ENCODE measurements at regions not wholly inside any gene's neighbourhood (a gene's known extent, or its start where the extent isn't known, plus 50 kb on each side); places are given as distances from the start of the nearest gene placed in this dataset.

GRCh38 chr18:76259711-76260110 lies 235.3 kb downstream of the ZNF516 start:
- intact Hi-C loops (cut with micrococcal nuclease; ENCODE audit: unreplicated experiment): no loop called here
- H3K9me3 Mint-ChIP-seq (ENCODE audit: low read depth, unreplicated experiment): no peaks in the 10 kb centered on the region
- H3K27ac Mint-ChIP-seq (ENCODE audit: unreplicated experiment): no peak overlapping the region
- H3K36me3 Mint-ChIP-seq (ENCODE audit: insufficient read depth, unreplicated experiment): no peaks in the 10 kb centered on the region
- no peak for DNase-seq
- no peaks in the 10 kb centered on the region for H3K4me1 Mint-ChIP-seq (ENCODE audit: low read depth, unreplicated experiment)
- TF ChIP-seq, protein P1, sequence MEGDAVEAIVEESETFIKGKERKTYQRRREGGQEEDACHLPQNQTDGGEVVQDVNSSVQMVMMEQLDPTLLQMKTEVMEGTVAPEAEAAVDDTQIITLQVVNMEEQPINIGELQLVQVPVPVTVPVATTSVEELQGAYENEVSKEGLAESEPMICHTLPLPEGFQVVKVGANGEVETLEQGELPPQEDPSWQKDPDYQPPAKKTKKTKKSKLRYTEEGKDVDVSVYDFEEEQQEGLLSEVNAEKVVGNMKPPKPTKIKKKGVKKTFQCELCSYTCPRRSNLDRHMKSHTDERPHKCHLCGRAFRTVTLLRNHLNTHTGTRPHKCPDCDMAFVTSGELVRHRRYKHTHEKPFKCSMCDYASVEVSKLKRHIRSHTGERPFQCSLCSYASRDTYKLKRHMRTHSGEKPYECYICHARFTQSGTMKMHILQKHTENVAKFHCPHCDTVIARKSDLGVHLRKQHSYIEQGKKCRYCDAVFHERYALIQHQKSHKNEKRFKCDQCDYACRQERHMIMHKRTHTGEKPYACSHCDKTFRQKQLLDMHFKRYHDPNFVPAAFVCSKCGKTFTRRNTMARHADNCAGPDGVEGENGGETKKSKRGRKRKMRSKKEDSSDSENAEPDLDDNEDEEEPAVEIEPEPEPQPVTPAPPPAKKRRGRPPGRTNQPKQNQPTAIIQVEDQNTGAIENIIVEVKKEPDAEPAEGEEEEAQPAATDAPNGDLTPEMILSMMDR (IDR thresholded peaks at IDR 0.05; ENCODE audit: unreplicated experiment): no peak
- CTCF ChIA-PET: no interaction called here
- H3K4me3 Mint-ChIP-seq (ENCODE audit: low read depth, unreplicated experiment): no peak overlapping the region
- BruUV-seq (replicated peaks): no TSS peak
- peaks cover 45% of the 10 kb centered on the region for H3K27me3 Mint-ChIP-seq (ENCODE audit: unreplicated experiment)

DNA sequence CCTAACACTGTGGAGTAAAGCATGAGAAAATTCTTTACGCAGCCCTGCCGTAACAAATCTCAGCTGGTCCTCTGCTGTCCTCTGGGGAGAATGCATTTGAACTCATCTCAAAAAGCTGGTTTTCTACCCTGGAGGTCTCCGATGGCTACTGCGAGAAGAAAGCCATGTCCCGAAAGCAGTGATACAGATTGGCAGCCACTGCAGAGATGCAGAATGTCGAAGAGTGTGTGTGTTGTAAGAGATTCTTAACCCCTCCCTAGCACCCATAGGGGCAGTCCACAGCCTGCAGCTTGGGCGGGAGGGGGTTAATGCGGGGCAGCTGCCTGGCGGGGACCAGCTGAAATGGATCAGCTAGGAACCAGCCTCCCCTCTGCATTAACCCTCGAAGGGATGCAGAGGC lies 235.9 kb downstream of the ZNF516 start:
- TF ChIP-seq, protein P1 (IDR thresholded peaks at IDR 0.05; ENCODE audit: unreplicated experiment): no peak
- no TSS peak for BruUV-seq (replicated peaks)
- H3K4me3 Mint-ChIP-seq (ENCODE audit: low read depth, unreplicated experiment): no peak overlapping the region
- H3K27ac Mint-ChIP-seq (ENCODE audit: unreplicated experiment): no peak overlapping the region
- no peaks in the 10 kb centered on the region for H3K9me3 Mint-ChIP-seq (ENCODE audit: low read depth, unreplicated experiment)
- intact Hi-C loops (cut with micrococcal nuclease; ENCODE audit: unreplicated experiment): no loop called here
- CTCF ChIA-PET: no interaction called here
- DNase-seq: no peak
- peaks cover 45% of the 10 kb centered on the region for H3K27me3 Mint-ChIP-seq (ENCODE audit: unreplicated experiment)
- no peaks in the 10 kb centered on the region for H3K4me1 Mint-ChIP-seq (ENCODE audit: low read depth, unreplicated experiment)
- H3K36me3 Mint-ChIP-seq (ENCODE audit: insufficient read depth, unreplicated experiment): no peaks in the 10 kb centered on the region

- no peak overlapping the region for H3K27ac Mint-ChIP-seq (ENCODE audit: unreplicated experiment)
- H3K36me3 Mint-ChIP-seq (ENCODE audit: insufficient read depth, unreplicated experiment): no peaks in the 10 kb centered on the region
- H3K4me1 Mint-ChIP-seq (ENCODE audit: low read depth, unreplicated experiment): no peaks in the 10 kb centered on the region
- no peaks in the 10 kb centered on the region for H3K9me3 Mint-ChIP-seq (ENCODE audit: low read depth, unreplicated experiment)
- no TSS peak for BruUV-seq (replicated peaks)
- CTCF ChIA-PET: no interaction called here
- TF ChIP-seq, protein P1 (IDR thresholded peaks at IDR 0.05; ENCODE audit: unreplicated experiment): no peak
- no peak for DNase-seq
- H3K4me3 Mint-ChIP-seq (ENCODE audit: low read depth, unreplicated experiment): no peak overlapping the region
- peaks cover 40% of the 10 kb centered on the region for H3K27me3 Mint-ChIP-seq (ENCODE audit: unreplicated experiment)
- intact Hi-C loops (cut with micrococcal nuclease; ENCODE audit: unreplicated experiment): no loop called here
Measured at GRCh38 chr18:76258209-76258608, 236.8 kb downstream of the ZNF516 start.

GRCh38 chr18:76255070-76255683 lies 239.9 kb downstream of the ZNF516 start:
- Mint-ChIP-seq H3K27me3 (ENCODE audit: unreplicated experiment) (peaks cover 13% of the 10 kb centered on the region), H3K27ac (ENCODE audit: unreplicated experiment) (no peak overlapping the region), H3K36me3 (ENCODE audit: insufficient read depth, unreplicated experiment) (no peaks in the 10 kb centered on the region), H3K9me3 (ENCODE audit: low read depth, unreplicated experiment) (no peaks in the 10 kb centered on the region), H3K4me3 (ENCODE audit: low read depth, unreplicated experiment) (no peak overlapping the region), H3K4me1 (ENCODE audit: low read depth, unreplicated experiment) (no peaks in the 10 kb centered on the region)
- TF ChIP-seq, protein P1 (IDR thresholded peaks at IDR 0.05; ENCODE audit: unreplicated experiment): no peak
- intact Hi-C loops (cut with micrococcal nuclease; ENCODE audit: unreplicated experiment): no loop called here
- DNase-seq: no peak
- CTCF ChIA-PET: no interaction called here
- BruUV-seq (replicated peaks): no TSS peak

All from Calu3 (cell line).